Fibroblast of mammary gland (primary cell): ENCODE measurements at regions not wholly inside any gene's neighbourhood (a gene's known extent, or its start where the extent isn't known, plus 50 kb on each side); places are given as distances from the start of the nearest gene placed in this dataset.

ENCODE experiments used
- DNase-seq: peaks from one replicate; pipeline ENCODE4 v3.0.0-alpha.2; 2010; ENCODE audit warnings: low read depth
- H3K4me3 ChIP-seq: 2 replicates; pipeline ENCODE4 v1.5.1; 2011; ENCODE audit warnings: low read depth, mild to moderate bottlenecking, low read length, moderate library complexity; ENCODE audit not compliant: control insufficient read depth
- TF ChIP-seq, protein P1 (sequence below): conservative IDR thresholded peaks from 2 replicates; pipeline ENCODE4 v1.5.1; 2011; ENCODE audit warnings: low read depth, low read length, inconsistent platforms; ENCODE audit not compliant: control insufficient read depth, insufficient read depth

GRCh38 chr18:30135938-30136337 is 906.6 kb downstream of the DSC3 start:
- H3K4me3 ChIP-seq = no peak overlapping the region
- DNase-seq = no peak
- TF ChIP-seq, protein P1, sequence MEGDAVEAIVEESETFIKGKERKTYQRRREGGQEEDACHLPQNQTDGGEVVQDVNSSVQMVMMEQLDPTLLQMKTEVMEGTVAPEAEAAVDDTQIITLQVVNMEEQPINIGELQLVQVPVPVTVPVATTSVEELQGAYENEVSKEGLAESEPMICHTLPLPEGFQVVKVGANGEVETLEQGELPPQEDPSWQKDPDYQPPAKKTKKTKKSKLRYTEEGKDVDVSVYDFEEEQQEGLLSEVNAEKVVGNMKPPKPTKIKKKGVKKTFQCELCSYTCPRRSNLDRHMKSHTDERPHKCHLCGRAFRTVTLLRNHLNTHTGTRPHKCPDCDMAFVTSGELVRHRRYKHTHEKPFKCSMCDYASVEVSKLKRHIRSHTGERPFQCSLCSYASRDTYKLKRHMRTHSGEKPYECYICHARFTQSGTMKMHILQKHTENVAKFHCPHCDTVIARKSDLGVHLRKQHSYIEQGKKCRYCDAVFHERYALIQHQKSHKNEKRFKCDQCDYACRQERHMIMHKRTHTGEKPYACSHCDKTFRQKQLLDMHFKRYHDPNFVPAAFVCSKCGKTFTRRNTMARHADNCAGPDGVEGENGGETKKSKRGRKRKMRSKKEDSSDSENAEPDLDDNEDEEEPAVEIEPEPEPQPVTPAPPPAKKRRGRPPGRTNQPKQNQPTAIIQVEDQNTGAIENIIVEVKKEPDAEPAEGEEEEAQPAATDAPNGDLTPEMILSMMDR = no peak

GRCh38 chr18:30134020-30134419 is 908.5 kb downstream of the DSC3 start:
- TF ChIP-seq, protein P1 = no peak
- no peak for DNase-seq

GRCh38 chr18:30132959-30133358 is 909.6 kb downstream of the DSC3 start:
- TF ChIP-seq, protein P1 = no peak
- no peak overlapping the region for H3K4me3 ChIP-seq
- DNase-seq = no peak

More at GRCh38 chr18:30134020-30134419, 908.5 kb downstream of the DSC3 start:
- no peak overlapping the region for H3K4me3 ChIP-seq

- H3K4me3 ChIP-seq = no peak overlapping the region
- DNase-seq = no peak
- TF ChIP-seq, protein P1 = no peak
These were observed 921.1 kb downstream of the DSC3 start for GRCh38 chr18:30121397-30121796.

DNA sequence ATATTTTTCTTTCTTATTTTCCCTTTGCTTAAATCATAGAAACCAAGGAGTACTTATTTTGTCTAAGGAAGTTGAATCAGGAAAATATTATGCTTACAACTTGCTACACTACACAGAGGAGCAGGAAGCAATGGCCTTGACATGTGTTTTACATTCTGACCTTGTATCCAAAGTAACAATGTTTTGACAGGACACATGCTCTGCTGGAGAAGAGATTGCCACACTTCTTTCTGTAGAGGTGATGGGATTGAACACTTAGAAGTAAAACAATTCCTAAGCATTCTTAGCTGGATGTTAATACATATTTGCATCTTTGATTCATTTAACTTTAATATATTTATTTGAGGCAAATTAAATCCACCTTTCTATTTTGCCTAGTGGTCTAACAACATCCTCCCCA is 929.1 kb downstream of the DSC3 start:
- TF ChIP-seq, protein P1 = no peak
- no peak for DNase-seq

DNA sequence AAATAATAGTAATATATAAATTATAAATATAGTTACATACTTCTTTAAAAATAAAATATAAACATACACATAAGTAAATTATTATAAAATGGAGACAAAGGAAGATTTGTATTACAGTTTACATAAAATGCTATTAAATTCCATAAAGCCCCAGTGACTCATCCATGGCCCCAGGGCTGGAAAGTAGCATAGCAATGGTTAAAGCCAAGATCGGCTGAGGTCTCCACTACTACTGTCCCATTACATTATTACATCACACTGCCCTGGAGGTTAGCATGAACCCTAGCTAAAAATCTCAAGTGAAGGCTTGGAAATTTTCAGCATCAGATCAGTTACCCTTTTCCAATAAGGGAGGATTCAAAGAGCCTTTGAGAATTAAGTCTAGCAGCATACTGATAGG is 936.2 kb downstream of the DSC3 start:
- TF ChIP-seq, protein P1 = no peak
- H3K4me3 ChIP-seq = no peak overlapping the region
- no peak for DNase-seq

More for the DNA sequence above, 929.1 kb downstream of the DSC3 start:
- H3K4me3 ChIP-seq = no peak overlapping the region

DNA sequence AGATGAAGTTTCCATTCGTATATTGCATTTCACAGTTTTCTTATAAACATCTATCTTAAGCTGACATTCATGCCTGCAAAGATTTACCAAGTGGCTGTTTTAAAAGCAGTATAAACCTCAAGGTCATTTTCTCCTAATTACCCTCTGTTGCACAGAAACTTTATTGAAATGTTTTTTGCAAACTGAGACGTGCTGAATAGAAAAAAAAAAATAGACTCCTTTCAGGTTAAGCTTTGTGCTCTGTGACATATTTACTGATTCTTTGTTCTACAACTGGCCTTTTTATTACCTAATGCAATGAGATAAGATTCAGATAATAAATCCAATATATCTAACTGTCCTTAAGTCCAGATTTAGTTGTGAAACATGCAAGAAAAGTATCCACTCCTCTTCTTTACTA is 938.7 kb downstream of the DSC3 start:
- no peak overlapping the region for H3K4me3 ChIP-seq
- TF ChIP-seq, protein P1 = no peak
- no peak for DNase-seq
